ENCODE measurements at regions not wholly inside any gene's neighbourhood (a gene's known extent, or its start where the extent isn't known, plus 50 kb on each side); places are given as distances from the start of the nearest gene placed in this dataset.

DNA sequence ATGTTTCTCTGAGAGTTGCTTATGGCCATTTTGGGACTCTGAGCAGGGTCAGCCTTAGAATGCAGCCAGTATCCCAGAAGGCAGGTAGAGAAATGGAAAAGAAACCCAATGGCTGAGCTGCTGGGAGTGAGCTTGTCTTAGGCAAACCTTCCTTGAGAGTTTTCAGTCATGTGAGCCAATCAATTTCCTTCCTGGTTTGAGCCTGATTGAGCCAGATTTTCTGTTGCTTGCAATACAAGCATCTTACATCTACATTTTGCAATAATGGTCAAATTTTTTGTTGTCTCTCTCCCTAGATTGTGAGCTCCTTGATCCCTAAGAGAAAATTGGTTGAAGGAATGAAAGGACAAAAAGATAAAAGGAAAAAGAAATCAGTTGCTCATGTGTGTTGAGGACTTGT lies 155.3 kb downstream of the SNX18 start:
- TF ChIP-seq CTCF (IDR thresholded peaks at IDR 0.05) (no peak), POLR2A (IDR thresholded peaks at IDR 0.05) (no peak)
